Neural progenitor cell (in vitro differentiated cells): ENCODE measurements at regions not wholly inside any gene's neighbourhood (a gene's known extent, or its start where the extent isn't known, plus 50 kb on each side); places are given as distances from the start of the nearest gene placed in this dataset.

Experiments
- DNase-seq: peaks from one replicate; pipeline ENCODE4 v3.0.0-alpha.2; 2016; ENCODE audit warnings: low spot score
- H2AFZ ChIP-seq: fragments of 200-600 bp; sonication (generic); replicated peaks from 2 replicates; pipeline ENCODE4 v1.6.1; 2016; ENCODE audit warnings: antibody characterized with exemption
- H3F3A ChIP-seq: fragments of 200-600 bp; sonication (generic); 2 replicates; pipeline ENCODE4 v1.6.1; 2016; ENCODE audit warnings: antibody characterized with exemption, low read depth
- H3K27ac ChIP-seq: fragments of 200-600 bp; sonication (generic); 2 replicates; pipeline ENCODE4 v1.5.1; 2016; ENCODE audit warnings: mild to moderate bottlenecking
- H3K27me3 ChIP-seq: fragments of 200-600 bp; sonication (generic); 2 replicates; pipeline ENCODE4 v1.6.1; 2016; ENCODE audit warnings: mild to moderate bottlenecking, moderate library complexity
- H3K36me3 ChIP-seq: fragments of 200-600 bp; sonication (generic); 2 replicates; pipeline ENCODE4 v1.5.1; 2016
- H3K4me1 ChIP-seq: fragments of 200-600 bp; sonication (generic); 2 replicates; pipeline ENCODE4 v1.6.1; 2016; ENCODE audit warnings: mixed run types
- H3K4me2 ChIP-seq: fragments of 200-600 bp; sonication (generic); 2 replicates; pipeline ENCODE4 v1.6.1; 2016
- H3K4me3 ChIP-seq: fragments of 200-600 bp; sonication (generic); 2 replicates; pipeline ENCODE4 v1.5.1; 2016
- H3K79me2 ChIP-seq: fragments of 200-600 bp; sonication (generic); 2 replicates; pipeline ENCODE4 v1.6.1; 2016; ENCODE audit warnings: low read depth
- H3K9ac ChIP-seq: fragments of 200-600 bp; sonication (generic); 2 replicates; pipeline ENCODE4 v1.6.1; 2016
- H3K9me3 ChIP-seq: fragments of 200-600 bp; sonication (generic); 2 replicates; pipeline ENCODE4 v1.5.1; 2016; ENCODE audit warnings: low read depth
- H4K20me1 ChIP-seq: fragments of 200-600 bp; sonication (generic); 2 replicates; pipeline ENCODE4 v1.6.1; 2016; ENCODE audit warnings: low read depth
- H3K27ac Mint-ChIP-seq: 3 replicates; pipeline ENCODE4 v1.8.0; 2021; ENCODE audit warnings: mixed read lengths
- H3K27me3 Mint-ChIP-seq: 2 replicates; pipeline ENCODE4 v1.8.0; 2022; ENCODE audit warnings: low read depth, mild to moderate bottlenecking, inconsistent platforms, moderate library complexity, mixed read lengths; ENCODE audit not compliant: insufficient read depth
- H3K36me3 Mint-ChIP-seq: 3 replicates; pipeline ENCODE4 v1.8.0; 2021; ENCODE audit warnings: mixed read lengths
- H3K4me1 Mint-ChIP-seq: 3 replicates; pipeline ENCODE4 v1.8.0; 2021; ENCODE audit warnings: mixed read lengths
- H3K4me3 Mint-ChIP-seq: 3 replicates; pipeline ENCODE4 v1.8.0; 2021; ENCODE audit warnings: mild to moderate bottlenecking, moderate library complexity, mixed read lengths
- H3K9me3 Mint-ChIP-seq: 3 replicates; pipeline ENCODE4 v1.8.0; 2020; ENCODE audit warnings: mixed read lengths
- CTCF ChIP-seq: fragments of 200-600 bp; sonication (generic); IDR thresholded peaks from 2 replicates; pipeline ENCODE4 v1.5.1; 2017; ENCODE audit warnings: antibody characterized with exemption, mild to moderate bottlenecking
- EZH2 ChIP-seq: fragments of 200-600 bp; sonication (generic); IDR thresholded peaks from 2 replicates; pipeline ENCODE4 v1.6.1; 2017; ENCODE audit warnings: antibody characterized with exemption, mild to moderate bottlenecking, moderate library complexity
- EZH2phosphoT487 ChIP-seq: fragments of 200-600 bp; sonication (generic); IDR thresholded peaks from 2 replicates; pipeline ENCODE4 v1.6.1; 2017; ENCODE audit warnings: antibody characterized with exemption

- Histone ChIP-seq H3K27me3 (no peaks in the 10 kb centered on the region), H4K20me1 (no peaks in the 10 kb centered on the region), H3K9ac (no peak overlapping the region), H2AFZ (no peak overlapping the region), H3K4me3 (no peak overlapping the region), H3F3A (no peaks in the 10 kb centered on the region), H3K4me1 (peaks cover 14% of the 10 kb centered on the region), H3K4me2 (no peak overlapping the region), H3K36me3 (no peaks in the 10 kb centered on the region), H3K27ac (no peak overlapping the region), H3K79me2 (no peaks in the 10 kb centered on the region), H3K9me3 (no peaks in the 10 kb centered on the region)
- Mint-ChIP-seq H3K27me3 (peaks cover 3% of the 10 kb centered on the region), H3K36me3 (no peaks in the 10 kb centered on the region), H3K9me3 (peaks cover 2% of the 10 kb centered on the region), H3K4me3 (no peak overlapping the region), H3K27ac (no peak overlapping the region), H3K4me1 (peaks cover 4% of the 10 kb centered on the region)
- DNase-seq: no peak
- no peak for TF ChIP-seq EZH2phosphoT487
- no peak for TF ChIP-seq CTCF
- TF ChIP-seq EZH2: no peak
Measured at GRCh38 chr5:60403343-60404006, 296.5 kb downstream of the DEPDC1B start.

GRCh38 chr5:60402161-60402785 lies 297.7 kb downstream of the DEPDC1B start:
- Mint-ChIP-seq H3K27ac (no peak overlapping the region), H3K27me3 (peaks cover 3% of the 10 kb centered on the region), H3K9me3 (no peaks in the 10 kb centered on the region), H3K36me3 (no peaks in the 10 kb centered on the region), H3K4me3 (no peak overlapping the region), H3K4me1 (peaks cover 3% of the 10 kb centered on the region)
- H2AFZ ChIP-seq: no peak overlapping the region
- no peaks in the 10 kb centered on the region for H4K20me1 ChIP-seq
- H3K27ac ChIP-seq: no peak overlapping the region
- H3K27me3 ChIP-seq: no peaks in the 10 kb centered on the region
- no peaks in the 10 kb centered on the region for H3K9me3 ChIP-seq
- no peaks in the 10 kb centered on the region for H3F3A ChIP-seq
- no peak overlapping the region for H3K9ac ChIP-seq
- H3K36me3 ChIP-seq: no peaks in the 10 kb centered on the region
- DNase-seq: no peak
- no peaks in the 10 kb centered on the region for H3K79me2 ChIP-seq
- no peak overlapping the region for H3K4me2 ChIP-seq
- no peak overlapping the region for H3K4me3 ChIP-seq
- TF ChIP-seq CTCF (no peak), EZH2 (no peak), EZH2phosphoT487 (no peak)
- H3K4me1 ChIP-seq: peaks cover 14% of the 10 kb centered on the region

- Mint-ChIP-seq H3K27ac (no peak overlapping the region), H3K4me3 (no peak overlapping the region), H3K36me3 (no peaks in the 10 kb centered on the region), H3K27me3 (peaks cover 3% of the 10 kb centered on the region), H3K9me3 (no peaks in the 10 kb centered on the region), H3K4me1 (peaks cover 3% of the 10 kb centered on the region)
- DNase-seq: no peak
- no peak overlapping the region for H3K4me2 ChIP-seq
- no peaks in the 10 kb centered on the region for H4K20me1 ChIP-seq
- TF ChIP-seq EZH2phosphoT487: no peak
- no peak for TF ChIP-seq EZH2
- no peak for TF ChIP-seq CTCF
- no peak overlapping the region for H3K4me3 ChIP-seq
- H2AFZ ChIP-seq: no peak overlapping the region
- peaks cover 14% of the 10 kb centered on the region for H3K4me1 ChIP-seq
- H3K27me3 ChIP-seq: no peaks in the 10 kb centered on the region
- no peak overlapping the region for H3K9ac ChIP-seq
- H3K79me2 ChIP-seq: no peaks in the 10 kb centered on the region
- H3K27ac ChIP-seq: no peak overlapping the region
- H3F3A ChIP-seq: no peaks in the 10 kb centered on the region
- no peaks in the 10 kb centered on the region for H3K9me3 ChIP-seq
- no peaks in the 10 kb centered on the region for H3K36me3 ChIP-seq
Measured at GRCh38 chr5:60401526-60401925, 298.4 kb downstream of the DEPDC1B start.
